Neural cell (in vitro differentiated cells): ENCODE measurements at regions not wholly inside any gene's neighbourhood (a gene's known extent, or its start where the extent isn't known, plus 50 kb on each side); places are given as distances from the start of the nearest gene placed in this dataset.

Experiments
- H2AFZ ChIP-seq: fragments of 200-600, 300-800 bp; sonication (generic), shearing (Covaris generic); 2 replicates; pipeline ENCODE4 v1.6.0; 2014; ENCODE audit warnings: low read depth, mild to moderate bottlenecking, antibody characterized with exemption, low read length, moderate library complexity
- H3F3A ChIP-seq: fragments of 200-600 bp; shearing (Covaris generic); 2 replicates; pipeline ENCODE4 v1.6.1; 2016; ENCODE audit warnings: mild to moderate bottlenecking, moderate library complexity, mixed read lengths, antibody characterized with exemption, low read length; ENCODE audit not compliant: insufficient read depth, poor library complexity, severe bottlenecking
- H3K27ac ChIP-seq: fragments of 200-600, 300-800 bp; sonication (generic), shearing (Covaris generic); 2 replicates; pipeline ENCODE4 v1.5.1; 2014; ENCODE audit warnings: mild to moderate bottlenecking, low read length, moderate library complexity
- H3K27me3 ChIP-seq: fragments of 300-800, 200-600 bp; sonication (generic), shearing (Covaris generic); 2 replicates; pipeline ENCODE4 v1.6.0; 2014; ENCODE audit warnings: mild to moderate bottlenecking, low read depth, low read length, moderate library complexity; ENCODE audit not compliant: insufficient read depth
- H3K36me3 ChIP-seq: fragments of 300-800, 200-600 bp; sonication (generic), shearing (Covaris generic); 2 replicates; pipeline ENCODE4 v1.5.1; 2014; ENCODE audit warnings: mild to moderate bottlenecking, antibody characterized with exemption, low read length, moderate library complexity; ENCODE audit not compliant: insufficient read depth
- H3K4me2 ChIP-seq: fragments of 300-800, 200-600 bp; sonication (generic), shearing (Covaris generic); 2 replicates; pipeline ENCODE4 v1.6.0; 2014; ENCODE audit warnings: mild to moderate bottlenecking, low read length
- H3K4me3 ChIP-seq: fragments of 300-800, 200-600 bp; sonication (generic), shearing (Covaris generic); 2 replicates; pipeline ENCODE4 v1.5.1; 2014; ENCODE audit warnings: mild to moderate bottlenecking, low read length, moderate library complexity
- H3K79me2 ChIP-seq: fragments of 200-600 bp; shearing (Covaris generic); replicated peaks from 2 replicates; pipeline ENCODE4 v1.6.0; 2014; ENCODE audit warnings: mild to moderate bottlenecking, low read length, moderate library complexity; ENCODE audit not compliant: insufficient read depth
- H3K9ac ChIP-seq: fragments of 300-800, 200-600 bp; sonication (generic), shearing (Covaris generic); 2 replicates; pipeline ENCODE4 v1.6.1; 2016; ENCODE audit warnings: mild to moderate bottlenecking, low read length, mixed read lengths
- H3K9me2 ChIP-seq: fragments of 200-600 bp; shearing (Covaris generic); 2 replicates; pipeline ENCODE4 v1.6.1; 2016; ENCODE audit warnings: mild to moderate bottlenecking, low read length, mixed read lengths; ENCODE audit not compliant: insufficient read depth
- H3K9me3 ChIP-seq: fragments of 200-600, 300-800 bp; sonication (generic), shearing (Covaris generic); 2 replicates; pipeline ENCODE4 v1.6.1; 2016; ENCODE audit warnings: mild to moderate bottlenecking, mixed run types, low read length, moderate library complexity, mixed read lengths
- H4K20me1 ChIP-seq: fragments of 200-600 bp; shearing (Covaris generic); 2 replicates; pipeline ENCODE4 v1.6.1; 2016; ENCODE audit warnings: mild to moderate bottlenecking, mixed run types; ENCODE audit not compliant: insufficient read depth
- CTCF ChIP-seq: fragments of 450-650 bp; IDR thresholded peaks from 2 replicates; pipeline ENCODE4 v1.5.1; 2014; ENCODE audit warnings: antibody characterized with exemption, mild to moderate bottlenecking, moderate library complexity; ENCODE audit not compliant: poor library complexity, severe bottlenecking
- EP300 ChIP-seq: fragments of 450-650 bp; conservative IDR thresholded peaks from 2 replicates; pipeline ENCODE4 v1.6.1; 2014; ENCODE audit warnings: antibody characterized with exemption, mild to moderate bottlenecking, moderate library complexity; ENCODE audit not compliant: poor library complexity, severe bottlenecking
- EZH2 ChIP-seq: fragments of 200-600, 300-800 bp; shearing (Covaris generic), sonication (generic); IDR thresholded peaks from 2 replicates; pipeline ENCODE4 v1.6.1; 2014; ENCODE audit warnings: antibody characterized with exemption, low read length, borderline replicate concordance, mild to moderate bottlenecking; ENCODE audit not compliant: insufficient read depth, poor library complexity, severe bottlenecking
- MXI1 ChIP-seq: fragments of 450-650 bp; conservative IDR thresholded peaks from 2 replicates; pipeline ENCODE4 v1.6.1; 2014; ENCODE audit warnings: antibody characterized with exemption, mild to moderate bottlenecking; ENCODE audit not compliant: poor library complexity, severe bottlenecking
- POLR2AphosphoS5 ChIP-seq: IDR thresholded peaks from 2 replicates; pipeline ENCODE4 v1.6.1; 2012
- RAD21 ChIP-seq: fragments of 450-650 bp; conservative IDR thresholded peaks from 2 replicates; pipeline ENCODE4 v1.6.1; 2014; ENCODE audit warnings: antibody characterized with exemption, mild to moderate bottlenecking, moderate library complexity
- REST ChIP-seq: IDR thresholded peaks from 2 replicates; pipeline ENCODE4 v1.6.1; 2012; ENCODE audit warnings: borderline replicate concordance
- SMC3 ChIP-seq: fragments of 450-650 bp; conservative IDR thresholded peaks from 2 replicates; pipeline ENCODE4 v1.6.1; 2014; ENCODE audit warnings: antibody characterized with exemption, mild to moderate bottlenecking, moderate library complexity; ENCODE audit not compliant: poor library complexity
- TAF1 ChIP-seq: IDR thresholded peaks from 2 replicates; pipeline ENCODE4 v1.6.1; 2012; ENCODE audit warnings: low read depth

- Histone ChIP-seq H3F3A (no peaks in the 10 kb centered on the region), H3K9me3 (no peaks in the 10 kb centered on the region), H3K9ac (no peak overlapping the region), H4K20me1 (no peaks in the 10 kb centered on the region), H3K36me3 (no peaks in the 10 kb centered on the region), H3K27me3 (no peaks in the 10 kb centered on the region), H3K79me2 (no peaks in the 10 kb centered on the region), H3K4me2 (no peak overlapping the region), H3K27ac (no peak overlapping the region), H3K9me2 (no peaks in the 10 kb centered on the region), H3K4me3 (no peak overlapping the region), H2AFZ (no peak overlapping the region)
- no peak for TF ChIP-seq EZH2
- TF ChIP-seq MXI1 = no peak
- TF ChIP-seq SMC3 = no peak
- TF ChIP-seq TAF1 = no peak
- no peak for TF ChIP-seq EP300
- no peak for TF ChIP-seq POLR2AphosphoS5
- no peak for TF ChIP-seq RAD21
- TF ChIP-seq REST = no peak
- TF ChIP-seq CTCF = no peak
Observed at GRCh38 chr10:10786109-10787090, 231.3 kb upstream of the CELF2 start.

GRCh38 chr10:10787586-10787985, 230.1 kb upstream of the CELF2 start:
- H3K4me2 ChIP-seq = no peak overlapping the region
- no peak overlapping the region for H3K27ac ChIP-seq
- no peak overlapping the region for H2AFZ ChIP-seq

More at GRCh38 chr10:10787586-10787985, 230.1 kb upstream of the CELF2 start:
- Histone ChIP-seq H4K20me1 (no peaks in the 10 kb centered on the region), H3K9me3 (no peaks in the 10 kb centered on the region), H3K9ac (no peak overlapping the region), H3K9me2 (no peaks in the 10 kb centered on the region), H3K36me3 (no peaks in the 10 kb centered on the region), H3K4me3 (no peak overlapping the region), H3F3A (no peaks in the 10 kb centered on the region), H3K79me2 (no peaks in the 10 kb centered on the region), H3K27me3 (no peaks in the 10 kb centered on the region)
- TF ChIP-seq EP300 (no peak), CTCF (no peak), EZH2 (no peak), RAD21 (no peak), SMC3 (no peak), REST (no peak), POLR2AphosphoS5 (no peak), MXI1 (no peak), TAF1 (no peak)
